ENCODE measurements at regions not wholly inside any gene's neighbourhood (a gene's known extent, or its start where the extent isn't known, plus 50 kb on each side); places are given as distances from the start of the nearest gene placed in this dataset.
"Not testable (repeated sequence)": the region's sequence is repeated elsewhere in the genome, so short reads cannot be mapped to it uniquely, and the experiment has no call there.

GRCh38 chr13:50200569-50200968 is 185.3 kb downstream of the KCNRG start:
- DNase-seq: no peak

DNA sequence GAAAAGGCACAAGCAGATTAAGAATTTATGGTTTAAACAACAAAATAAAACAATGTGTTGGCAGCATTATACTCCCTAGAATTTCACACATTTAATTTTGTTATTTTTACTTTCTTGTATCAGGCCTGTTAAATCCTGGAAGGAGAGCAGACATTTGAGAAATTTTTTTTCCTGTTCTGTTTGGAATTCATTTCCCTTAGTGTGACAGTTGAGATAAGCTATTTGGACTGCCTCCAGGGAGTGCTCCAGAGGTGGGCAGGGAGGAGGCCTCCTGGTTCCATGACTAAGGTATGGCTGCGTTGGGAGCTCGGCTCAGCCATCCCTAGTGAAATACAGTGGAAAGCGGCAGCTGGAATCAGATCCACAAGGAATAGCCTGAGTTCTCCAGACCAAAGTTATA is 185.7 kb downstream of the KCNRG start:
- no peak for DNase-seq

- no peak for DNase-seq
These were observed 187.2 kb downstream of the KCNRG start for GRCh38 chr13:50202485-50202884.

DNA sequence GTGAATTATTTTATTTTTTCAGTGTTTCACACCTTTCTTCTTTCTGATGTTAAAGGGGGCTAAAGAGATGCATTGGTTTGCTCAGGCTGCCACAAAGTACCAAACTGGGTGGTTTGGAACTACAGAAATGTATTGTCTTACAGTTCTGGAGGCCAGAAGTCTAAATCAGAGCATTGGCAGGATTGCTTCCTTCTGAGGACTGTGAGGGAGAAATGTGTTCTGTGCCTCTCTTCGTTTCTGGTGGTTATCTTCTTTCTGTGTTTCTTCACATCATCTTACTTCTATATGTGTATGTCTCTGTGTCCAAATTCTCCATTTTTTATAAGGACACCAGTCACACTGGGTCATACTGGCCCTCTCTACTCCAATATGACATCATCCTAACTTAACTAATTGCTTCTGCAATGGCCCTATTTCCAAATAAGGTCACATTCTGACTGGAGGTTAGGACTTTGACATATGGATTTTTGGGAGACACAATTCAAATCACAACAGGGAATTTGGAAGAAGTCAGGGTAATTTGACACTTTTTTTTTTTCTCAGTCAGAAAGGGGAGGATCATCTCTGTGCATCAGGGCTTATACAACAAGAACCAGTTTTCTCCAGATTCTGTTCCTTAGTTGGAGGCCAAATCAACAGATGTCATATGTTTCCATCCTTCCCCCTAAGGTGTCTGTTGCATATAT is 188.2 kb downstream of the KCNRG start:
- no peak for DNase-seq

- no peak for DNase-seq
These were observed 190.3 kb downstream of the KCNRG start for GRCh38 chr13:50205581-50205980.

DNA sequence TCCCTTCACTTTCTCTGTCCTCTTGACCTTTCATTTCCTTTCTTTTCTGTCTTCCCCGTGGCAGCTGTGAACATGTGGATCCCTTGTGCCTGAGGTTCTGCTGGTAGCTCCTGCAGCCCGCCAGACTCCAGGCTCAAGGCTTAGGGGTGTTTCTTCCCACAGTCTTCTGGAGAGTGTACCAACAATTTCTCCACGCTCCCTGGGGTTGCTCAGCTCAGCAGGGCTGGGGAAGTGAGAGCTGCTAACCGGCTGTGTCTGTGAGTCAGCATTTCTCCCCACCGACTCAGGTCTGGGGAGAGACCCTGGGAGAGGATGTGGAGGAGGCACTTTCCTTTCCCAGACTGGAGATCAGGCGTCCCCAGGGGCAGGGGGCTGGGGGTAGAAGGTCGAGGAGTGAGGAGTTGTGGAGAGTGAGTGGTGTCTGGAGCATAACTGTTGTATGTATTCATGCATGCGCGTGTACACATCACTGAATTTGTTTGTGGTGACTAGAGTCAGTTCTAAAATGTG is 193.6 kb downstream of the KCNRG start:
- DNase-seq: no peak

DNA sequence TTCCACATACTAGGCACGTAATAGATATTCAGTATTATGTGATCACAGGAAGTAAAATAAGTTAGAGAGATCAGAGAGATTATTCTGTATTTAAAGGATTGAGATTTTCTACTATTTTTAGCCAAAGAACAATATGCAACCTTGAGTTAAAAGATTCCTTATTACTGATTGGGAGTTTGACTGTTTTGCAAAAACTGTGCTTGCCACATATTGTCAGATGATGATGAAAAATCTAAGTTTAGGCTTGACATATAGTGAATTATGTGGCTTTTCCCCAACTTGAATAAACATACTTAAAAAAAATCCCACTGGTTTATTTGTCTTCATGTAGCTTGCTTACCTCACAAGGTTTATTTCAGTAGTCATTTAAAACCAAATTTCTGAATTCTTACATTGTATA is 194.4 kb downstream of the KCNRG start:
- no peak for DNase-seq

GRCh38 chr13:50213526-50213925 is 198.3 kb downstream of the KCNRG start:
- DNase-seq: no peak

DNA sequence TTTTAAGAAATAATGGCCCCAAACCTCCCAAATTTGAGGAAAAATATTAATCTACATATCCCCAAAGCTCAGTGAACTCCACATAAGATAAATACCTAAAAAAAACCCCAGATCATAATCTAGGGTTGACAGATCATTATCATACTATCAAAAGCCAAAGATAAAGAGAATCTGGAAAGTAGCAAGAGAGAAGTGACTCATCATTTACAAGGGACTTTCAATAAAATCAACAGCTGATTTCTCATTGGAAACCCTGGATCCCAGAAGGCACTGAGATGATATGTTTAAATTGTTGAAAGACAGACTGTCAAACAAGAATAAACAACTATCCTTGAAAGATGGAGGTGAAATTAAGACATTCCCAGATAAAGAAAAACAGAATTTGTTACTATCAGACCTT is 199.3 kb downstream of the KCNRG start:
- DNase-seq: no peak

GRCh38 chr13:50215399-50215798 is 200.2 kb downstream of the KCNRG start:
- no peak for DNase-seq

DNA sequence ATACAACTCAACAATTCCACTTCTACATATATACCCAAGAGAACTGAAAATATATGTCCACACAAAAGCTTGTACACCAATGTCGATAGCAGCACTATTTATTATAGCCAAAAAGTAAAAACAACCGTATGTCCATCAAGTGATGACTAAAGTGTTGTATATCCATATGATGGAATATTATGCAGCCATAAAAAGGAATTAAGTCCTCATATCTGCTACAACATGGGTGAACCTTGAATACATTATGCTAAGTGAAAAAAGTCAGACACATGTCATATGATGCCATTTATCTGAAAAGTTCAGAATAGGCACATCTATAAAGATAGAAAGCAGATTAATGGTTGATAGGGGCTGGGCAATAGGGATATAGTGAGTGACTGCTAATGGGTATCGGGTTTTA is 204.5 kb downstream of the KCNRG start:
- no peak for DNase-seq

GRCh38 chr13:50220938-50221337 is 205.7 kb downstream of the KCNRG start:
- DNase-seq: no peak

DNA sequence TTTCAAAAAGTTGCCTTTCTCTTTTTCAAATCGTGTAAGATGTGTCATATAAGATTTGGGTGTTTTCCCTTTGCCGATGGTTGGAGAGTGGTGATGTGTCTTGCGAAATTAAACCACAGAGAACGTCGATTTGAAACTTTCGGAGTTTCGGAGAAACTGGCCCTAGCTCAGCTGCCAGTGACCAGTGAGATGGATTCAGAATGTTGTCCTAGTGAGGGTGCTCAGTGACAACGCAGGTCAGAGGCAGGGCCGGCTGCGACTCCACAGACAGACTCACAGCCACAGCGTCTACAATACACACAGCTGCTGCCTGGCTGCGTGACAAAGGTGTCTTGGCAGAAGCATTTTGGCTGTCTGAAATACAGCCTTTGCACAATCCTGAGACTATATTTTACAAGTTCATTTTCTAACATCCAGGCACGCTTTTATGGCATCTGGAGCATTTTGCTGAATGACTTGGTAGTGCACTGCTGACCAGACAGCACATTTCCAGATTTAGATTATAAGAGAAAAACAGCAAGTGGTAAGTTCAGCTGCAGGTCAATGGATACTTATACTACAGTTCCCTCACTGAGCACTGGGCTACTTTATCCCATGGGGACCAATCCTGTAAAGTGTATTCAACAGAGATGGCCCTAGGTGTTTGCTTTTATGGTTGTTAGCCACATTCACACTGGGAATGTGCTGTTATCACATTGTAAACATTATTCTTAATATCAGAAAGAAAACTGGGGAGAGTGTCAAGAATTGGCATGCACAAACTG is 207.5 kb downstream of the KCNRG start:
- DNase-seq: no peak

GRCh38 chr13:50224534-50224933 is 209.3 kb downstream of the KCNRG start:
- DNase-seq: peak; percentile 40

DNA sequence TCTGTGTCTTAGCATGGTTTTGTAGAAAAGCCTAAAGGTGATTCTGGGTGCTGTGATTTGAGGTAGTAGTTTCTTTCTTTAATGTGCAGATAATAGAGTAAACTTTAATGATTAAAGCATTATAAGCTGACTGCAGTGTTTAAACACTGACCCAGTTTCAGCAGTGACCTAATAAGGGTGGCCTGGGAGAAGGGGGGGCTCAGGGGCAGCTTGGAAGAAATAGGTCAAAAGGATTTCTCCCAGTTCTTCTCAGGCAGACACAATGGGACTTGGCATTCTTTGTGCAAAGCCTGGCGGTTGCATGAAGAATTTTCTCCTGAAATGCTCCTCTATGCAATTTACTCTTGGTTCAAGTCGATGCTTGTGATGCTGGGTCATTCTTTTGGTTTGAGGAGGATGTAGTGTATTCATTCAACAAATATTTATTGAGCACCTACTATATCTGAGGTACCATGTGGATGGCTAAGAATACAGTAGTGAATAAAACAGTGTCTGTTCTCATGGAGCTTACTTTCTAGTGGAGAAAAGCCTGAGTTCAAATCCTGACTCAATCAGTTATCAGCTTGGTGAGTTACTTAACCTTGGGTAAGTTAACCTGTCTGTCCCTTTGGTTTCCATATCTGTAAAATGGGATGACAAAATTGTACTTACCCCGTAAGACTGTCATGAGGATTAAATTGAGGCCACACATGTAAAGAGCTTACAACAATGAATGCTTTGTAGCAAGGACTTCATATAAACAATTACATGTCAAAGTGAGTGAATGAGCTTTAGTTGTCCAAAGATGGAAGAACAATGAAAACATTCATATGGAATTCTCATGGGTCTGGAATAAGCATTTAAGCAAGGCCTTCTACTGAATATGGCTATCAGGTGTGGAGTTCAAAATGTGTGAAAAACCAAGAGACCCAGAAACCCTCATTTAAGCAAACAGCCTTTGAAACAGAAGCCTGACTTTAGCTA is 210.2 kb downstream of the KCNRG start:
- no peak for DNase-seq

- DNase-seq: no peak
These were observed 211.4 kb downstream of the KCNRG start for GRCh38 chr13:50226515-50227155.

DNA sequence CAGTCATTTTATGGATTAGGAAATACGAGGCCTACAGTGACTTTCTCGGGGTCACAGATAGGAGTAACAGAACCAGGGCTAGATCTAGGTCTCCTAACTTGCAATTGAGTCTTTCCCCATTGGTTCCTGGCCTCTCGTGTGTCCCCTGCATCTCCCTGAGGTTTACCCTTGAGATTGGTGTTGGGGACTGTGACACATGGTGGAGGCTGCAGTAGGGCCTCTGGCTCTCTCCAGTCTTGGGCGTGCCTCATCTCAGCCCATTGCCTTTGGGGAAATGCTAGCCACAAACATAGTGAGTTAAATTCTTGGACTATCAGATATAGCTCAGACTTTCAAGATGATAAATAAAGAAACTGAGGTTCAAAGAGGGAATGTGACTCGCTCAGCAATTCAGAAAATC is 212.1 kb downstream of the KCNRG start:
- peak; percentile 51 for DNase-seq

DNA sequence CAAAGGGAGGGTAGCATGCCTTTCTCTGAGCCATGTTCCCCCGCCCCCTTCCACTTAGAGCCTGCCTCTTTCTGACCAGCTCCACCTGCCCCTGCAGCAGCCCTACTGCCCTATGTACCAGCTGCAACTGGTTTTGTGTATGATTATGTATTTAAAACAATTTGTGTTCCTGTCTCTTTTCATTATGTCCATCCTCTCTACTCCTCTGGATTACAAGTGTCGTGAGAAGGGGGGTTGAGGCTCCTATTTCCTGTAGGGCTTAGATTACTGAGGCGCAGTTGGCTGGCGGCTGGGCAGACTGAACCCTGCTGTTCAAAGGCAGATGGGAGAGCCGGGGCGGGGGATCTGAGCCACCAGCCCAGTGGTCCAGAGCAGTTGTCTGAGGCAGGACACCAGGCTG is 213.3 kb downstream of the KCNRG start:
- DNase-seq: no peak

DNA sequence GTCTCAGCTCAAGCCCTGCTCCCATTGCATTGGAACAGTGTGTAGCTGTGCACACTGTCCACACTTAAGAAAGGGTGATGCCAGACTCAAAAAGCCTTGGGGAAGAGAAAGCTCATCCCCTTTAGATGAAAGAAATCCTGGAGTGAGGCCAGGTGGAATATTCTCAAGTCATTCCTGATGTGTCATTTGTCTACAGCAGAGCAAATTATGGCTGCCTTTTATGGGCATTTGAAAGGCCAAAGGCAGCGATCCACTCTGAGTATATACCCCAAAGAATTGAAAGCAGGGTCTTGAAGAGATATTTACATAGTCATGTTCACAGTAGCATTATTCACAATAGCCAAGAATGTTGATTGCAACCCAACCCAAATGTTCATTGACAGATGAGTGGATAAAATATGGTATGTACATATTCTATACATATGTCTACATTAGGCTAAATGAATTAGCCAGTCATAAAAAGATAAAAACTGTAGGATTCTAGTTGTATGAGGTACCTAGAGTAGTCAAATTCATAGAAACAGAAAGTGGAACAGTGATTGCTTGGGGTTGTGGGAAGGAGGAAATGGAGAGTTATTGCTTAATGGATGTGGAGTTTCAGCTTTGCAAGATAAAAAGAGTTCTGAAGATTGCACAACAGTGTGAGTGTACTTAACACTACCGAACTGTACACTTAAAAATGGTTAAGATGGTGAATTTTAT is 214.9 kb downstream of the KCNRG start:
- DNase-seq: no peak

- no peak for DNase-seq
These were observed 215.4 kb downstream of the KCNRG start for GRCh38 chr13:50230662-50230978.

GRCh38 chr13:50233574-50233973 is 218.3 kb downstream of the KCNRG start:
- DNase-seq: not testable (repeated sequence)
